ENCODE measurements at regions not wholly inside any gene's neighbourhood (a gene's known extent, or its start where the extent isn't known, plus 50 kb on each side); places are given as distances from the start of the nearest gene placed in this dataset.

DNA sequence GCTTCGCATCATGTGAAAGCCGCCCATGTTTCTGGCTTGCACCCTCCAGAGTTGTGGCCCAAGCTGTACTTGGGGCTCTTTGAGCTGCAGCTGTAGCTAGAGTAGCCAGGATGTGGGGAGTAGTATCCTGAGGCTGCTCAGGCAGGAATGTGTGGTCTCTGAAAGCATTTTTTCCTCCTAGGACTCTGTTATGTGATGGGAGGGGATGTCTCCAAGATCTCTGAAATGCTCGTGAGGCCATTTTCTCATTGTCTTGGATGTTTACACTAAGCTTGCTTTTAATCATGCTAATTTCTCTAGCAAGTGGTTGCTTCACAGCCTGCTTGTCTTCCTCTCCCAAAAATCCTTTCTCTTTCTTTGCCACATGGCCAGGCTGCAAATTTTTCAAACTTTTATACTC is 687.6 kb downstream of the DCDC2C start:
- no peak for DNase-seq

DNA sequence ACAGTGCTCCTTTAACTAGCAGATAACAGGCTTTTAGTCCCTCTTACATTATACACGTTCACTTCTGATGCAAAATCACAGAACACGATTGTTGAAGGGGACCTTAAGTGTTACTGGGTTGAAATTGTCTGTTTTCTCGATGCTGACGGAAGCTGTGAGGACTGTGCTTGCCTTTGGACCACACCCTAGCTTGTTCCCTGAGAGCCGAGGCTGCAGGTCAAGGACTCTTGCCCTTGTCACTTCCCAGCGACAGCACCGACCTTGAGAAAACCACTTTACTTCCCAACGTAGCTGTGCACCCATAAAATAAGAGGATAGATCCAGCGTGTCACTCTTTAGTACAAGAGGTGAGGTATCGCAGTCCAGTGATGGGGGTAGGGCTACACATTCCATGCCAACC is 701.0 kb downstream of the DCDC2C start:
- no peak for DNase-seq

DNA sequence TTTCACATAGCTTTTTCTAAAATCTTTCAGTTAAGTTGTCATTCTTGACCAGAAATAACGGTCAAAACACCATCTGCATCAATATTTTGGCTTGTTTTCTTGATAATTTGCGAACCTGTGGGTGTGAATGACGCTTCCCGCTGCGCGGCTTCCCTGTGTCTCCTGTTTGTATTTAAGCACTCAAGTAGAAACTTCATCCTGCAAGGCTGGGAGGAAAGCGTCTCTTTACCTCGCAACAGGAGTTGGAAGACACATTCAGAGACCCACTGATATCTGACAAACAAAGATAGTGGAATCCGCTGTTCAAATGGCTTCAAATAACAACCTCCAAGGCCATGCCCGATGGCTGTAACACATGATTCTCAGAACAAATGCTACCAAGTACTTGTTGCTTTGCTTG is 704.9 kb downstream of the DCDC2C start:
- no peak for DNase-seq

DNA sequence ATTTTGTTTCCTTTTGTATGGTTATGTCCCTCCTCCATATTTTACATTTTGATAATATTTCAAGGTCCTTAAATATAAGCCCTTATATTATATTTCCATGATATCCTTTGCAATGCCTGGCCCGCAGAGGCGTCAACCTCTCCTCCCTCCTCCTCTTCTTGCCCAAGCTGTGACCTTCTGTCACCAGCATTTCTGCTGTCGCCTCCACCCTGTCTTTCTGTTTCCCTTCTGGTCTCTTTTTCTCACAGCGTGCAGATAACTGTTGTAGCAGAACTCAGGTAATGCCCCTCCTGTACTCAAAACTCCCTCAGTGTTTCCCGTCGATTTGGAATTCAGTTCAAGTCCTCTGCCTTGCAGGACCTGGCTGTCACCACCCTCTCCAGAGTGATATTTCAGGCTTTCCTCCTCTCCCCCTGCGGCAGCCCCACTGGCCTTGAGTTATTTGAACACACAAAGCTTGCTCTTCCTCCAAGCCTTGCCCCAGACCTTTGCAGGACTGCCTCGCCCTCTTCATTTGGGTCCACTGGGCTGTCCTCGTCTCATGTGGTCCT is 709.3 kb downstream of the DCDC2C start:
- DNase-seq, result no peak

DNA sequence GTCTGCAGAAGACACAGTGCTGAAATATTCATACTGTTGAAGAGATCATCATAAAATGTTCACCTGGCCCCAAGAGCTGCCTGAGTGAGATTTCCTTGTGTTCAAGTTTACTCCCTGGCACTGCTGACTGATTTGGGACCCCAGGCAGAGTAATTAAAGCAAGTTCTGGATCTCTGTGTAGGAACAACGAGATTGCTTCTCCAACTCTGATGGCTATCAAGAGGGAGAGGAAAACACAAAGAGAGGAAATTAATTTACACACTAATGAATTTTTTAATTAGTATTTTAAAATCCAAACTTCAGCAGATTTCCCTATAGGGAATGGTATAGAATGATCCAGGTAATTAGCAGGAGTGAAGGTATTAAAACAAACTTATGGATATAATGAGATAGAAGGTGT is 711.8 kb downstream of the DCDC2C start:
- DNase-seq, result no peak

DNA sequence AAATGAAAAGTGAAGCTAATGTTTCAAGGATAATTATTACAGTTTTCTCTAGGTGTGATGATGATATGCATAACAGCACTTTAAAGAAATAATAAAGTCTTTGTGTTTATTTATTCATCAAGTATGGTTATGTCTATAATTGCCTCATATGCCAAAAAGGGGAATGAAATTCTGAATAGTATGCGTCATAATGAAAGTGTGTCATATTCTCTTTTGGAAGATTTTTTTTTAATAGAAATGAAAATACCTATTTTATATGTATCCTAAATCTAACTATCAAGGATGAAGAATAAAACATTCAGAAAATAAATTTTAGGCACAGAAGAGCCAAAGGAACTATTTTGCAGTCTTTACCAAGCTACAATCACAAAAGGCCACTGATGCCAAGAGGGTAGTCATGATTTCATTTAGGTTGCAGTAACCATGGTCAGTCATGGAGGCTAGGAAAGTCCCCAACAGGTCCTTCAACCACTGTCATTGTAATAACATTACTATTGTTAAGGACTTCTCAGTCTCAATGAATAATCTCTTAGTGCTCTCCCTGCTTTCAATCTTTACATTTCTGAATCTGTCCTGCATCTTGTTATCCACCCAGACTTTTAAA is 712.5 kb downstream of the DCDC2C start:
- no peak for DNase-seq

DNA sequence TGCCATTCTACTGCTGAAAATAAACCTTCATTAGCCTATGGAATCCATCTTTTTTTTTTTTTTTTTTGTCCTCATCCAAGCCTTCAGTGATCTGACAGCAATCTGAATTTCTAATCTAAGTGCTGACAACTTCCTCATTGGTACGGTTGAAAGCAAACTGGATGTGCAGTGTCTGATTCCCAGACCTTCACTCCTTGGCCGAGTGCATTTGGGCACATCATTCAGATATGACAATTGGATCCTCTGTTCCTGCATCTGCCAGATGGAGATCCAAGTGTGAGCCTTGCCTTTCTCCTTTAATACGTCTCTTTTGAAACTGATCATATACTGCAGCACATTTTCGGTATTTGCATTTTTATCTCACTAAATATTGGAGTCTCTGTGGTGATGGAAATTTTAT is 713.1 kb downstream of the DCDC2C start:
- DNase-seq, result no peak

DNA sequence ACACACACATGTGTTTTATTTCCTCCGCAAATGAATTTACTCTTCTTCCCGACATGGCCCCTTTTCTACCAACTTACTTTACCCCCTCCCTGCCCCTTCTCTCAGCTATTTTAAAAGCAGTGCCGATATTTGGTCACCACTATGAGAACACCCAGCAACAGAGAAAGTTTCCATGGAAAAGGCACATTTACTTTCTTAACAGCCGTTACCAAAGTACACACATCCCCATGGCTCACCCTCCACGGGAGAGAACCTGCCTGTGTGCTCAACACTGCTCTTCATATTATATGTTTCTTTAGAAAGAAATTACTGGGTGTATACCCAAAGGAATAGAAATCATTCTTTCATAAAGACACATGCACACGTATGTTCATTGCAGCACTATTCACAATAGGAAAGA is 714.4 kb downstream of the DCDC2C start:
- DNase-seq, result no peak

DNA sequence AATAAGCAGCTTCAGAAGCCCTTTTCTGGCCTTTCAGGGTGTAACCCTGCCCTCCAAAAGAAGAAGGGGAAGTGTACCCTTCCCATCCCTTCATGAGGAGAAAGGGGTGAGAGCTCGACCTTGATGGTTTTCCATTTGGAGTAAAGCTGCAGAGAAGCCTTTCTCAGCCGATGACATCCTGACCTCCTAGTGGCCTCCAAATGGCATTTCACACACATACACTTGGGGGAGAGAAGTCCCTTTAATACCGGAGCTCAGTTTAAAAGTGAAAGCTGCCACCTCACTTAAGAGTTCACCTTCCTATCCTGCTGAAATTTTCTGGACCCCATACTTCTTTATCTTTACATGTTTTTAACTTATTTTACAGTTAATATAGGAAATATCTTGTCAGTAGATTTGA is 716.7 kb downstream of the DCDC2C start:
- no peak for DNase-seq

DNA sequence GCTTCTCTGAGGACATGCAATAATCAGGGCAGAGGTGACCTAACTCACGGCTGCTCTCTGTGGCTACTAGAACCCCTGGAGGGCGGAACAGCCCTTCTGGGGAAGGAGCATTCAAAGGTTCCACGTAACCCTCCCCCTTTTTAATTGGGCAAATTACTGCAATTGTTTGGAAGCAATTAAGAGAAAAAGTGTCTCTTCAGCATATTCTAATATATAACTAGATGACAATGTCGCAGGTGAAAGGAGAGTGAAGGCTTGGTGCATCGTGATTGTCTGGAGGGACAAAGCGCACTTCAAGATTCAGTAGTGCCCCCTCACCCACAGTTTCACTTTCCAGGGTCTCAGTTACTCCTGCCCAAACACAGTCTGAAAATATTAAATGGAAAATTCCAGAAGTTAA is 720.8 kb downstream of the DCDC2C start:
- no peak for DNase-seq

DNA sequence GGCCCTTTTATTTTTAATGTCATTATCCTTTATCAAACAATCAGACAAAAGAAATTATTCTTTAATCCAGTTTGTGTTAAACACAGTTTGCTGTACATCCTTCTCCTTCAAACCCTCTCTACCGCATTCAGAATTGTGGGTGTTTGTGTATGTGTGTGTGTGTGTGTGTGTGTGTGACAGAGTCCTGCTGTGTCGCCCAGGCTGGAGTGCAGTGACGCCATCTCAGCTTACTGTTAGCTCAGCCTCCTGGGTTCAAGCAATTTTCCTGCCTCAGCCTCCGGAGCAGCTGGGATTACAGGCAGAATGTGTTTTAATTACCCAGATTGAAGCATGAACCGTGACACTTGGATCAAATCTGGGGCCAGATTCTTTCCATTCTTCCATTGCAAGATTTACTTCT is 723.7 kb downstream of the DCDC2C start:
- DNase-seq, result no peak

DNA sequence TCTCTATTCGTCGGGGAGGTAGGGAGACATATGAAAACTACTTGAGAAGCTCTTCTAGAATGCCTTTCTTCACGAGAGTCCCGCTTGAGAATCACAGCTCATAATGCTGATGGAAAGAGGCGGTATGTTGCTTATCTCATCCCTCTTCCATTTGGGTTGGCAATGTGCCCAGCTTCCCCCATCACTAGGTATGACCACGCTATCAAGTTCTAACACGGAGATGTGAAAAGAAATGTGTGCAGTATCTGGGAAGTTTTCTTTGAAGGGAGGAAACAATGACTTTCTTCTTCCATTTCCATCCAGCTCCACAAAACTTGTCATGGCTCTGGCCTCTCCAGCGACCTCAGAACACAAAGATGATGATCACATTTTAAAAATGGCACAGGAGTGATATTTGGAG is 742.4 kb downstream of the DCDC2C start:
- DNase-seq, result no peak

DNA sequence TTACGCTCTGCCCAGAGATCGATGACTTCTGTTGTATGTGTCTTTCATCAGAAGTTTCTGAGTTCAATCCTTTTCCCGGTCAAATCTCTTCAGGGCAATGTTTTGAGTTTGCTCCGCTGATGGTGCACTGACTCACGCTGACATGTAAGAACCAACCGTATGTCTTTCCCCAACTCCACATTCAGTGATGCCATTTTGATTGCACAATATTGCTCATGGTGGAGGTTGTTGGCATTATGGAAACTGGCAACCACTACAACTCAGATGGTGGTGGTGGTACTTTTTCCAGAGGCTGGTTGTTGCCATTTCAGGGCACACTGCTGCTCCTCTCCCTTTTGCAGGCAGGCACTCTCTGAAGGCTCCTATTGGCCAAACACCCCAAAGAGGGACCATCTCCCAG is 751.5 kb downstream of the DCDC2C start:
- DNase-seq, result no peak

DNA sequence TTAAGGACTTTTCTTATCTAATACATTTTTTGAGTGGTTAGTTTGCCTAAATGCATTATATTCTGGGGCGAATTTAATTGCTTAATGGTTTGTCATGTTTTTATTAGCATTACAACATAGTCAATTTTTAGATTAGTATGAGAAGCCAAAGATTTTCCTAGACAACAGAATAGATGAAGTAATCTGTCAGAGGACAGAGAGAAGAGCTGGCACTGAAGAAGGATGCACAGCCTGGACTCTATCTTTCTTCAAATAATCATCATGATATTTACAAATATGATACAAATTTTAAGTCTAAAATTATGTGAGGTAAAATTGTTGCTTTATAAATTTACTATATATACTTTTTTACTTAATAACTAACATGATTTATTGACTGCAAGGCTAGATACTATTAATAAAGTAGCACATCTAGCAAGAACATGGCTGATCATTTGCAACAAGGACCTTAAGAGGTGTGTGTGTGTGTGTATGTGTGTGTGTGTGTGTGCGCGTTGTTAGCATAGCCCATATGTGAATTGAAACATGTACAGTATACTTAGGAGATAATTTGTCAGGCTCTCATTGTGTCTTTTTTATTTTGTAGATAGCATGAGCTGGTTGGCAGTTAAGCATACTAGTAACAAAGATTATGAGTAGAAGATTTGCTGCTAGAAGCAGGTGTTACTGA is 752.2 kb downstream of the DCDC2C start:
- DNase-seq, result no peak

DNA sequence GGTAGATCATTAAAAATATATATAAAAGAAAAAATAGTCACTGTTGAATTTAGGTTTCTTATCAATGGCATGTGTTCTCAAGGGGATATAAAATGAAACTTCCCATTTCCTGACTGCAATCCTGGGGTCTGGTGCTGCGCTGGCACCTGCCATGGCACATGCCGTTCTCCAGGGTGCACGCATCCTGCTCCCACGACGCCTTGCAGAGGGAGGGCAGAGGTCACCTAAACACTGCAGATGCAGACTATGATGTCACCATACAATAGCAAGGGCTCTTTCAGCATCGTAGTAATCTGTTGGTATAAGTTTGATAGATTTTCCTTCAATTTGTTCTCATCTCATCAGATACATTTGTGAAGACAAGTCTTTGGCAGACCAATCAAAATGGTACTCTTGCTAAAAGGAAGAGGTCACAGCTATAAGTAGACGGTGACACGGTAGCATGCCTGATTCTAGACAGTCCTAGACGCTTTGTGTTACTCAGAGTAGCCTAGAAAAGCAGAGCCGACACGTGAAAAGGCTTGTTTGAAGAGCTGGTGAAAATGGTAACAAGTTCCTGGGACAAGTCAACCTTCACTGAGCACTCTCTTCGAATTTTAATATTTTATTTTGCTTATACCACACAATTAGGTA is 761.4 kb downstream of the DCDC2C start:
- no peak for DNase-seq

DNA sequence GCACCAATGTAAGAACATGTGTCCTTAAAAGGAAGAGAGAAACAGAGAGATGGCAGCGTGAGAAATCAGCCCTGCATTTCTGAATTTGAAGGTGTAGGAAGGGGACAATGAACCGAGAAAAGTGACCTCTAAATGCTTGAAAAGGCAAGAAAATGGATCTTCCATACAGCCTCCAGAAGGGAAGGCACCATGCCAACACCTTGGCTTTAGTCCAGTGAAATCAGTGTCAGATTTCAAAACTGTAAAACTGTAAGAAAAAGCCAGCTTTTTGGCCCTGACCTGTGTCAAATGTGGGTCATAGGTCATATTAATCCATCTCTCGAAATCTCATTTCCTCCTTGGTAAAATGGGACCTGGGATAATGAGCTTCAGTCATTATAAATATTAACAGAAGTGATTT is 762.3 kb downstream of the DCDC2C start:
- no peak for DNase-seq

DNA sequence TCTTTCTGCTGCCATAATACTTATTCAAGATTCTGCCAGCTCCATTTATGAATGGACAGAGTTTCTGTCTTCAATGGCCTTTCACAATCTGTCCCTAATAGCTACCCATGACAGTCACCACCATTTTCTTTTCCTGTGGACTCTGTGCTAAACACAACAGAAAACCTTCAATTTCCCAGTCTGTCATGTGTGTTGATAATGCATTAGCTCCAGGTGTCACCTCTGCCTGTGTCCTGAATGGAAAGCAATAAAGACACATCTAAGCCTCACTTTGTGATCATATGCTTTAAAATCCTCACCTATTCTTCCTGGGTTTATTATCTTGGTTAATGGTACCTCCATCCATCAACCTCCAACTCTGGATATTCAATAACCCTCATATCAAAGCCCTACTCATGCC is 772.2 kb downstream of the DCDC2C start:
- DNase-seq, result no peak

DNA sequence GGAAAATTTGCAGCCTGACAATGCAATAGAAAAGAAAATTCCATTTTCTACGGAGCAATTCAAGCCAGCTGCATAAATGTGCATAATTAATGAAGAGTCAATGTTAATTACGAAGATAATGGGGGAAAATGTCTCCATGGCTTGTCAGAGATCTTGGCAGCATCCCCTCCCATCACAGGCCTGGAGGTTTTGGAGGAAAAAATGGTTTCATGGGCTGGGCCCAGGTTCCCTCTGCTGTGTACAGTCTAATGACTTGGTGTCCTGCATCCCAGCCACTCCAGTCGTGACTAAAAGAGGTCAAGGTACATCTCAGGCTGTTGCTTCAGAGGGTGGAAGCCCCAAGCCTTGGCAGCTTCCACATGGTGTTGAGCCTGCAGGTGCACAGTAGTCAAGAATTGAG is 779.7 kb downstream of the DCDC2C start:
- no peak for DNase-seq

DNA sequence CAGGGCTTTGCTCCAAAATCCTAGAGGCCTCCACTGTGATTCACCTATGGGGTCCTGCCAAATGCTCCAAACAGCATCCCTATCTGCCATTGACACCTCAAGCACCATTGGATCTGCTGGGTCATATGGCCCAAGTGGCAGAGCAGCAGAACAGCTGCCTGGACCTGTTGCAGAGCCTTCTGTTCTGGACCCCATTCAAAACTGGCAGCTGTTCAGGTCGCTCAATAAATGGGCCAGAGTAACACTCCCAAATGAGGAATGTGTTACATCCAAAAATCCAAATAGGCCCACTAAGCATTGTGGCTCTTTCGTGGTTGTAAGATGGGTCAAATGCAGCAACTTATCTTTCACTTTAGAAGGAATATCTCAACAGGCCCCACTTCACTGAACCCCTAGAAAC is 783.6 kb downstream of the DCDC2C start:
- DNase-seq, result no peak

DNA sequence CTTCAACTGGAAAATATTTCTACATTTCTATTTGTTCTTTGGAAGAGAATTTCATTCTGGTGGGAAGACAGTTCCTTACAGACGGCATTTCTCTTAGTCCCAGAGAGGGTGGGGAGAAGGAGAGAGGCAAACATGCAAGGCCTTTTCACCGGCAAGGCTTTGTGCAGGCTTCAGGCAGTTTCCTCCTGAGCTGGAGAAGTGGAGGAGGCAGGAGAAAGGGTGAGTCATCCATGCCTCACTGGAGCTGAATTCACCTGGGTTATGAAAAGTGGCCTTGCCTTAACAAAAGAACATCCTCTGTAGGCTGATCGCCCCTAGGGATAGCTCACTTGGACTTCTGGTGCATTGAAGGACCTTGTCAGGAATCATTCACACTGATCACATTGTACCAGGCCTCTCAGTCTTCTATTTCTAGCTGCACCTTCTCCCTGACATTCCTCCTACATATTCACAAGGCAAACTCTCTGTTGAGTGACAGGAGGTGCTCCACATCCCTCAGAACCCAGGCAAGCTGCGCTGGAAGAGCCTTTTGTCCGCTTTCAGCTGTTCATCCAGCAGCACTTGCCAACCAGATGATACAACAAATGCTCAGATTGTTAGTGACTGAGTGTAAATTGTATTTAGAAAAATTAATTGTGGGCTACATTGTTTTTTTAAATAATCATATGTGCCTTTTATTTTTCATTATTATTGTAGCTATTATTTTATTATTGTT is 796.1 kb downstream of the DCDC2C start:
- DNase-seq, result no peak

DNA sequence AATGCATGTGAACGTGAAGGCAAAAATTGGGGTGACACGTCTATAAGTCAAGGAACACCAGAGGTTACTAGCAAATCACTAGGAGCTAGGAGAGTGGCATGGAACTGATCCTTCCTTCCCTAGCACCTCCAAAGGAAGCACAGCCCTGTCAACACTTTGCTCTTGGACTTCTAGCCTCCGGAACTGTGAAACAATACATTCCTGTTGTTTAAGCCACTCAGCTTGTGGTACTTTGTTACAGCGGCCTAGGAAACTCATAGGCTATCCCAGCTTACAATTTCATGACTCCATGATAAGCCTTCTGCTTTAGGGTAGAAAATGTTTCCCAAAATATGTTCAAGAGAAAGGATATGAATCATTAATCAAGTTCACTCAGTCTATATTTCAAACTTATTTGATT is 798.1 kb downstream of the DCDC2C start:
- no peak for DNase-seq

DNA sequence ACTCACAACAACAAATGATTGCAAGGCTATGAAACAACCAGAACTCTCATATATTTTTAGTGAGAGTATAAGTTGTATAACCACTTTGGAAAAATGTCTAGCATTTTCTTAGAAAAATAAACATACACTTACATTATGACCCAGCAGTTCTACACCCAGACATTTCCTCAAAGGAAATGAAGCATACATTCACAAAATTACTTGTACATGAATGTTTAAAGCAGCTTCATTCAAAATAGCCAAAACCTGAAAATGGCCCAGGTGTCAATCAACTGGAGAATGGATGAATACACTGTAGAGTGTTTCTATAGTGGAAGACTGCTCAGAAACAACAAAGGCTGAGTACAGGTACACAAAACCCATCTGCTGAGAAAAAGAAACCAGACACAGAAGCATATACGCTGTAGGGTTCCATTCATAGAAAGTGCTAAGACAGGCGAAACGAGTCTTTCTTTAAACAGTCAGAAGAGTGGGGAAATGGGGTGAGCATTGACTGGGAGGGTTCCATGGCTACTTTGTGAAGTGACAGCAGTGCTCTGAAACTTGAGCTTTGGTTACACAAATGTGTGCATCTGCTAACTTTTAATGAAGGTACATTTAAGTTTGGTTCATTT is 799.0 kb downstream of the DCDC2C start:
- no peak for DNase-seq

DNA sequence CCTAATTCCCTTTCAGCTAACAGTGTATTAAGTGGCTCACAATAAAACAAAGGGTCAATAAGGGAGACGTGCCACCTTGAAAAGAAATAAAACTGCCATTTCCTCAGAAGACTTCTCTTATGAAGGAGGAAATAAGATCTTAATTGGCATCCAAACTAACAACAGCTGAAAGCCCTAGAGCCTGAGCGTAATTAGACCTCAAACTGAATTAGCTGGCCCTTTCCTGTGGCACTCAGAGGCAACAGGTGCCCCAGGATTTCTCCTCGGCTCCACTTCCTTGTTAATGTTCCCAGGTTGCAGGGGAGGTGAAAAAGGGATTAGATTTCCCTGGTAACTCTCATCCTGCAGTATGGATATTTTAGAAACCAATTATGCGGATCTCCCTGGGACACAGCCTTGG is 804.3 kb downstream of the DCDC2C start:
- DNase-seq, result no peak

All from stimulated activated CD4-positive, alpha-beta T cell treated with anti-CD3 and anti-CD28 coated beads, Interleukin-2, amount 100 ng/mL, for 24 hours (primary cell).